Gastrocnemius medialis (tissue), 4 donors: ENCODE measurements at regions not wholly inside any gene's neighbourhood (a gene's known extent, or its start where the extent isn't known, plus 50 kb on each side); places are given as distances from the start of the nearest gene placed in this dataset.
"Not testable (repeated sequence)": the region's sequence is repeated elsewhere in the genome, so short reads cannot be mapped to it uniquely, and the experiment has no call there.

Experiments used
- CTCF ChIP-seq, 5 experiments: fragments of 450-650 bp in 3 of 5; fragments of 200-600 bp in 2 of 5; sonication (generic) in 2 of 5; IDR thresholded peaks in 4 of 5; conservative IDR thresholded peaks in 1 of 5; 1 replicate in 4 of 5; 2 replicates in 1 of 5; pipeline ENCODE4 v1.5.1; 2016 to 2019; ENCODE audit warnings: antibody characterized with exemption in 5 of 5, mild to moderate bottlenecking in 3 of 5, moderate library complexity in 3 of 5
- POLR2A ChIP-seq, 2 donors: fragments of 450-650 bp; IDR thresholded peaks; one replicate each; pipeline ENCODE4 v1.6.1; 2017; ENCODE audit warnings: antibody characterized with exemption in 2 of 2, mild to moderate bottlenecking in 2 of 2, moderate library complexity in 2 of 2

DNA sequence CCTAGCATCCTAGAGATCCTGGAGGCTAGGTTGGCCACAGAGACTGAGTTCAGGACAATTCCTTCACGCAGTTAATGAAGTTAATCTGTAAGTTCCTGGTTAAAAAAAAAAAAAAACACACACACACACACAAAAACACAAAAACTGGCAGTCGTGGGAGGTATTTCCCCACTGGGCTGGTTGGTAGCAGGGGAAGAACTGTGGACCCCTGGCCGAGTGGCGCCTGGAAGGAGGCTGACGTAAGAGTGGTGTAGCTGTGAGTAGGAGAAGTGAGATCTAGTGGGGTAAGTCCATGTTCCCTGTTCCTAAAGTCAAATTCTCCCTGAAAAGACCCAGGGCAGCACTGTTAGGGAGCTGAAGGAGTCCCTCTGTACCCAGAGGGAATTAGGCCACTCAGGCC is 461.0 kb upstream of the ZNG1F start:
- TF ChIP-seq CTCF (IDR thresholded peaks at IDR 0.05 in 4 of 5, conservative IDR thresholded peaks at IDR 0.05 in 1 of 5); POLR2A (IDR thresholded peaks at IDR 0.05): not testable (repeated sequence)
